H1 (cell line): ENCODE measurements at regions not wholly inside any gene's neighbourhood (a gene's known extent, or its start where the extent isn't known, plus 50 kb on each side); places are given as distances from the start of the nearest gene placed in this dataset.

Source experiments
- CTCF ChIA-PET: fragments of 300-600 bp; sonication (Branson Sonifier 250); formaldehyde crosslinking; loops from one replicate; lab custom pipeline; 2021; ENCODE audit not compliant: partially characterized antibody; lab: Charles Lee
- POLR2A ChIA-PET: fragments of 300-600 bp; sonication (Branson Sonifier 250); formaldehyde crosslinking; loops from one replicate; lab custom pipeline; 2021; ENCODE audit warnings: inconsistent platforms; ENCODE audit not compliant: partially characterized antibody; lab: Charles Lee
- DNase-seq, 2 experiments: peaks; one replicate each; pipeline versions ENCODE4 v3.0.0 to v3.0.0-alpha.2; 2010 to 2022; ENCODE audit warnings: low spot score in 2 of 2, low read depth in 1 of 2, mixed read lengths in 1 of 2
- FAIRE-seq: peaks from 2 replicates; lab custom pipeline; 2011; peaks lifted over from hg19 to GRCh38; lab: Jason Lieb, UNC
- H2AFZ ChIP-seq: 2 replicates; pipeline ENCODE4 v1.8.1; 2012; ENCODE audit warnings: low read length, inconsistent platforms
- H2AK5ac ChIP-seq: 2 replicates; pipeline ENCODE4 v1.6.1; 2013; ENCODE audit warnings: low read depth, low read length
- H2BK120ac ChIP-seq: replicated peaks from 2 replicates; pipeline ENCODE3; 2013; ENCODE audit warnings: low read depth, low read length, inconsistent platforms
- H2BK12ac ChIP-seq: 2 replicates; pipeline ENCODE4 v1.6.1; 2013; ENCODE audit warnings: low read depth, low read length
- H2BK15ac ChIP-seq: 2 replicates; pipeline ENCODE4 v1.6.1; 2013; ENCODE audit warnings: low read length
- H2BK20ac ChIP-seq: 2 replicates; pipeline ENCODE4 v1.6.1; 2013; ENCODE audit warnings: low read length
- H2BK5ac ChIP-seq: 2 replicates; pipeline ENCODE4 v1.6.1; 2013; ENCODE audit warnings: low read depth, low read length
- H3K14ac ChIP-seq: 2 replicates; pipeline ENCODE4 v1.6.1; 2013; ENCODE audit warnings: inconsistent platforms; ENCODE audit not compliant: insufficient read length
- H3K18ac ChIP-seq: 2 replicates; pipeline ENCODE4 v1.6.1; 2013; ENCODE audit warnings: low read length; ENCODE audit errors: extremely low read depth
- H3K23ac ChIP-seq: 2 replicates; pipeline ENCODE4 v1.6.1; 2013; ENCODE audit warnings: inconsistent platforms; ENCODE audit not compliant: insufficient read length
- H3K23me2 ChIP-seq: 2 replicates; pipeline ENCODE4 v1.6.1; 2013; ENCODE audit warnings: low read depth, low read length
- H3K27ac ChIP-seq: 2 replicates; pipeline ENCODE4 v1.6.1; 2011; ENCODE audit warnings: low read depth, low read length, inconsistent platforms
- H3K27me3 ChIP-seq, 4 experiments: replicated peaks in 1 of 4; 1 replicate in 1 of 4; 2 replicates in 3 of 4; pipeline versions ENCODE4 v1.6.1 to v1.8.1; 2011 to 2013; ENCODE audit warnings: low read length in 3 of 4, mild to moderate bottlenecking in 3 of 4, inconsistent platforms in 2 of 4, mixed read lengths in 2 of 4, moderate library complexity in 1 of 4; ENCODE audit not compliant: control insufficient read depth in 3 of 4, insufficient read depth in 3 of 4; ENCODE audit errors: extremely low read depth in 1 of 4
- H3K36me3 ChIP-seq, 4 experiments: 2 replicates each; pipeline versions ENCODE4 v1.6.1 to v1.8.1; 2011 to 2013; ENCODE audit warnings: mild to moderate bottlenecking in 4 of 4, low read length in 3 of 4, moderate library complexity in 2 of 4, control low read depth in 1 of 4, inconsistent platforms in 1 of 4; ENCODE audit not compliant: insufficient read depth in 4 of 4, control insufficient read depth in 2 of 4
- H3K4ac ChIP-seq: replicated peaks from 2 replicates; pipeline ENCODE3; 2013; ENCODE audit warnings: low read length, low read depth, mixed read lengths, inconsistent platforms; ENCODE audit not compliant: insufficient read length
- H3K4me1 ChIP-seq, 4 experiments: replicated peaks in 1 of 4; 1 replicate in 1 of 4; 2 replicates in 3 of 4; pipeline versions ENCODE4 v1.6.1 to v1.8.1; 2011 to 2013; ENCODE audit warnings: low read length in 3 of 4, inconsistent platforms in 2 of 4, mixed read lengths in 1 of 4; ENCODE audit not compliant: insufficient read depth in 4 of 4, control insufficient read depth in 3 of 4
- H3K4me2 ChIP-seq, 2 experiments: 2 replicates each; pipeline versions ENCODE4 v1.6.1 to v1.8.1; 2011 to 2013; ENCODE audit warnings: low read depth in 2 of 2, low read length in 2 of 2, control low read depth in 1 of 2, inconsistent platforms in 1 of 2, mild to moderate bottlenecking in 1 of 2; ENCODE audit not compliant: insufficient read depth in 1 of 2
- H3K4me3 ChIP-seq, 4 experiments: fragments of 200-600, 300-600 bp in 1 of 4; sonication (generic), shearing (Covaris generic), sonication (Bioruptor Twin) in 1 of 4; 2 replicates each; pipeline versions ENCODE4 v1.5.1 to v1.8.1; 2011 to 2016; ENCODE audit warnings: low read length in 4 of 4, low read depth in 3 of 4, control low read depth in 2 of 4, inconsistent platforms in 2 of 4, mild to moderate bottlenecking in 2 of 4, mixed read lengths in 1 of 4, moderate library complexity in 1 of 4; ENCODE audit not compliant: insufficient read depth in 2 of 4; ENCODE audit errors: extremely low read depth in 1 of 4
- H3K56ac ChIP-seq: replicated peaks from 2 replicates; pipeline ENCODE3; 2013; ENCODE audit warnings: low read depth, mild to moderate bottlenecking, mixed read lengths, low read length, inconsistent platforms; ENCODE audit not compliant: insufficient read length
- H3K79me1 ChIP-seq: 2 replicates; pipeline ENCODE4 v1.6.1; 2013; ENCODE audit warnings: low read depth, low read length, control low read depth
- H3K79me2 ChIP-seq, 2 experiments: 2 replicates each; pipeline versions ENCODE4 v1.6.1 to v1.8.1; 2012 to 2013; ENCODE audit warnings: low read length in 2 of 2, mild to moderate bottlenecking in 2 of 2, inconsistent platforms in 1 of 2; ENCODE audit not compliant: insufficient read depth in 2 of 2, control insufficient read depth in 1 of 2
- H3K9ac ChIP-seq, 4 experiments: replicated peaks in 1 of 4; 1 replicate in 1 of 4; 2 replicates in 3 of 4; pipeline versions ENCODE4 v1.6.1 to v1.8.1; 2011 to 2013; ENCODE audit warnings: low read depth in 3 of 4, low read length in 3 of 4, control low read depth in 2 of 4, mild to moderate bottlenecking in 2 of 4, moderate library complexity in 2 of 4, inconsistent platforms in 1 of 4; ENCODE audit errors: extremely low read depth in 1 of 4
- H3K9me3 ChIP-seq, 2 experiments: 2 replicates each; pipeline versions ENCODE4 v1.6.1 to v1.8.1; 2012 to 2013; ENCODE audit warnings: mild to moderate bottlenecking in 2 of 2, moderate library complexity in 2 of 2, control low read depth in 1 of 2, inconsistent platforms in 1 of 2, low read depth in 1 of 2, low read length in 1 of 2, mixed read lengths in 1 of 2; ENCODE audit not compliant: insufficient read depth in 2 of 2
- H4K20me1 ChIP-seq, 2 experiments: replicated peaks in 1 of 2; 2 replicates each; pipeline versions ENCODE3 to v1.8.1; 2011 to 2013; ENCODE audit warnings: inconsistent platforms in 2 of 2, low read length in 2 of 2, mild to moderate bottlenecking in 1 of 2; ENCODE audit not compliant: insufficient read depth in 2 of 2, control insufficient read depth in 1 of 2
- H4K5ac ChIP-seq: 2 replicates; pipeline ENCODE4 v1.6.1; 2013; ENCODE audit warnings: low read length, low read depth, mixed read lengths, inconsistent platforms; ENCODE audit not compliant: insufficient read length
- H4K8ac ChIP-seq: 2 replicates; pipeline ENCODE4 v1.8.0; 2013; ENCODE audit warnings: mild to moderate bottlenecking, moderate library complexity, low read length, inconsistent platforms; ENCODE audit not compliant: insufficient read depth; ENCODE audit errors: extremely low read depth
- H4K91ac ChIP-seq: replicated peaks from 2 replicates; pipeline ENCODE3; 2013; ENCODE audit warnings: low read length, mixed read lengths, inconsistent platforms; ENCODE audit not compliant: insufficient read length
- ASH2L ChIP-seq: fragments of 200-600, 300-600 bp; sonication (generic); IDR thresholded peaks from one replicate; pipeline ENCODE4 v1.7.1; 2017; ENCODE audit warnings: low read length
- ATF2 ChIP-seq: IDR thresholded peaks from 2 replicates; pipeline ENCODE4 v1.6.1; 2012; ENCODE audit warnings: low read length, inconsistent platforms
- ATF3 ChIP-seq: IDR thresholded peaks from 2 replicates; pipeline ENCODE4 v1.6.1; 2011; ENCODE audit warnings: low read depth, mild to moderate bottlenecking, low read length; ENCODE audit not compliant: insufficient read depth
- CEBPB ChIP-seq: IDR thresholded peaks from 2 replicates; pipeline ENCODE4 v1.6.1; 2012; ENCODE audit warnings: low read depth, low read length
- CTBP2 ChIP-seq: IDR thresholded peaks from 2 replicates; pipeline ENCODE4 v1.7.0; 2011; ENCODE audit warnings: borderline replicate concordance, mild to moderate bottlenecking, moderate library complexity, mixed read lengths, low read length; ENCODE audit not compliant: insufficient read depth, insufficient read length
- KDM1A ChIP-seq: fragments of 200-600, 300-600 bp; sonication (generic); IDR thresholded peaks from 2 replicates; pipeline ENCODE4 v1.7.1; 2016; ENCODE audit warnings: mild to moderate bottlenecking, low read length, borderline replicate concordance
- MAX ChIP-seq: IDR thresholded peaks from 2 replicates; pipeline ENCODE4 v1.6.1; 2012; ENCODE audit warnings: inconsistent platforms
- POLR2AphosphoS5 ChIP-seq: IDR thresholded peaks from 2 replicates; pipeline ENCODE4 v1.6.1; 2011; ENCODE audit warnings: low read depth, low read length
- SAP30 ChIP-seq: fragments of 300-600 bp; sonication (generic); IDR thresholded peaks from 2 replicates; pipeline ENCODE4 v1.7.1; 2012; ENCODE audit warnings: low read length, moderate library complexity, mild to moderate bottlenecking, inconsistent platforms; ENCODE audit not compliant: insufficient read depth, insufficient replicate concordance
- SIRT6 ChIP-seq: IDR thresholded peaks from one replicate; pipeline ENCODE4 v1.7.1; 2012; ENCODE audit warnings: low read length, inconsistent platforms
- SIX5 ChIP-seq: IDR thresholded peaks from 2 replicates; pipeline ENCODE4 v1.6.1; 2011; ENCODE audit warnings: mild to moderate bottlenecking, low read depth, low read length
- TCF12 ChIP-seq: IDR thresholded peaks from 2 replicates; pipeline ENCODE4 v1.6.1; 2011; ENCODE audit warnings: low read depth, mild to moderate bottlenecking, low read length
- ZNF274 ChIP-seq: IDR thresholded peaks from 2 replicates; pipeline ENCODE4 v1.7.0; 2012; ENCODE audit warnings: low read length, borderline replicate concordance; ENCODE audit errors: extremely low read depth
- WGBS, 2 experiments: shearing (Covaris generic) in 1 of 2; methylation state at CpG; one replicate each; pipeline versions ENCODE4 v1.1.6 to v1.1.7; 2013 to 2015; ENCODE audit warnings: low lambda C conversion rate in 2 of 2, mixed read lengths in 2 of 2, inconsistent platforms in 1 of 2, low coverage in 1 of 2, missing lambda C conversion rate in 1 of 2; ENCODE audit not compliant: insufficient replicate concordance in 2 of 2, insufficient coverage in 1 of 2, insufficient read length in 1 of 2; ENCODE audit errors: extremely low coverage in 1 of 2, missing lambda C conversion rate in 1 of 2; 5-methylcytosine and 5-hydroxymethylcytosine counted together

- H4K20me1 ChIP-seq: no peaks in the 10 kb centered on the region
- no peak overlapping the region for H2AFZ ChIP-seq
- FAIRE-seq: no peak
- ChIA-PET POLR2A (no interaction called here), CTCF (no interaction called here)
- no peak overlapping the region for H3K4me3 ChIP-seq
- H3K23me2 ChIP-seq: no peaks in the 10 kb centered on the region
- no peak overlapping the region for H2BK120ac ChIP-seq
- H2AK5ac ChIP-seq: no peak overlapping the region
- no peak overlapping the region for H4K5ac ChIP-seq
- no peaks in the 10 kb centered on the region for H3K79me2 ChIP-seq
- H3K18ac ChIP-seq: no peak overlapping the region
- H3K23ac ChIP-seq: no peak overlapping the region
- no peak overlapping the region for H3K27ac ChIP-seq
- H3K56ac ChIP-seq: no peak overlapping the region
- H2BK12ac ChIP-seq: no peak overlapping the region
- H3K27me3 ChIP-seq: no peaks in the 10 kb centered on the region
- no peak overlapping the region for H4K8ac ChIP-seq
- no peak overlapping the region for H2BK5ac ChIP-seq
- no peak overlapping the region for H4K91ac ChIP-seq
- H3K36me3 ChIP-seq: no peaks in the 10 kb centered on the region
- DNase-seq: no peak
- H3K4ac ChIP-seq: no peak overlapping the region
- no peak overlapping the region for H3K4me2 ChIP-seq
- no peaks in the 10 kb centered on the region for H3K4me1 ChIP-seq
- WGBS, 2 experiments: 92% methylated on average over 6 of the region's 6 CpGs; no CpG with 5 or more reads in 1 of the 2 experiments
- H2BK15ac ChIP-seq: no peak overlapping the region
- H3K14ac ChIP-seq: no peak overlapping the region
- H3K79me1 ChIP-seq: no peaks in the 10 kb centered on the region
- H2BK20ac ChIP-seq: no peak overlapping the region
- no peaks in the 10 kb centered on the region for H3K9me3 ChIP-seq
- no peak overlapping the region for H3K9ac ChIP-seq
- TF ChIP-seq ZNF274 (no peak), CEBPB (no peak), SAP30 (no peak), ASH2L (no peak), KDM1A (no peak), ATF3 (no peak), SIX5 (no peak), CTBP2 (no peak), MAX (no peak), ATF2 (no peak), SIRT6 (no peak), TCF12 (no peak), POLR2AphosphoS5 (no peak)
These were observed 62.1 kb upstream of the MYOCD start for GRCh38 chr17:12603566-12603965.
